HCT116 (cell line): ENCODE measurements at regions not wholly inside any gene's neighbourhood (a gene's known extent, or its start where the extent isn't known, plus 50 kb on each side); places are given as distances from the start of the nearest gene placed in this dataset.

ENCODE experiments used
- ATAC-seq: fragments of 200-7000 bp; cut with Tn5 transposase; 2 replicates; pipeline ENCODE4 v1.9.1; 2020; ENCODE audit warnings: mild to moderate bottlenecking, moderate library complexity
- BruUV-seq: library from RNA; stranded (reverse); fragments of 400-500 nt; replicated peaks from 2 replicates; lab custom pipeline; 2021; lab: Mats Ljungman, UMichigan
- CTCF ChIA-PET: fragments of 300-600 bp; sonication (Branson Sonifier 250); formaldehyde crosslinking; loops from one replicate; lab custom pipeline; 2021; ENCODE audit warnings: antibody characterized with exemption; lab: Charles Lee
- POLR2A ChIA-PET: fragments of 300-600, 350-600 bp; sonication (Branson Sonifier 250); formaldehyde crosslinking; loops from one replicate; lab custom pipeline; 2021; ENCODE audit warnings: antibody characterized with exemption; lab: Charles Lee
- RAD21 ChIA-PET, 2 experiments: fragments of 300-600 bp; sonication (Branson Sonifier 250); formaldehyde crosslinking; loops; one replicate each; lab custom pipeline; 2023; ENCODE audit warnings: low total read pairs in 2 of 2; ENCODE audit not compliant: uncharacterized antibody in 2 of 2, unreplicated experiment in 2 of 2, low non-redundant PET in 1 of 2; lab: Charles Lee
- DNase-seq: peaks from one replicate; pipeline ENCODE4 v3.0.0-alpha.2; 2010; ENCODE audit warnings: low read depth, low spot score
- H2AFZ ChIP-seq: fragments of 200-600 bp; shearing (Covaris generic), sonication (generic); 2 replicates; pipeline ENCODE4 v1.6.1; 2017; ENCODE audit warnings: low read depth, mixed run types, mixed read lengths, antibody characterized with exemption, low read length; ENCODE audit not compliant: poor library complexity, severe bottlenecking
- H3K27ac ChIP-seq: 2 replicates; pipeline ENCODE4 v1.5.1; 2012; ENCODE audit warnings: low read depth, low read length
- H3K27me3 ChIP-seq: fragments of 200-600 bp; sonication (generic); 2 replicates; pipeline ENCODE4 v1.6.1; 2016; ENCODE audit warnings: mixed run types, low read length, mixed read lengths; ENCODE audit not compliant: insufficient read depth
- H3K36me3 ChIP-seq, 2 experiments: fragments of 200-500 bp in 1 of 2; fragments of 200-600 bp in 1 of 2; sonication (Bioruptor generic) in 1 of 2; sonication (generic) in 1 of 2; 2 replicates each; pipeline versions ENCODE4 v1.5.1 to v1.6.1; 2014 to 2016; ENCODE audit warnings: low read length in 2 of 2, inconsistent platforms in 1 of 2, mixed read lengths in 1 of 2, mixed run types in 1 of 2; ENCODE audit not compliant: insufficient read depth in 2 of 2, control insufficient read depth in 1 of 2
- H3K4me1 ChIP-seq, 2 experiments: fragments of 200-600 bp in 1 of 2; sonication (generic) in 1 of 2; 2 replicates each; pipeline versions ENCODE4 v1.5.1 to v1.6.1; 2012 to 2017; ENCODE audit warnings: low read length in 2 of 2, inconsistent platforms in 1 of 2, mild to moderate bottlenecking in 1 of 2, mixed read lengths in 1 of 2, mixed run types in 1 of 2, moderate library complexity in 1 of 2; ENCODE audit not compliant: insufficient read depth in 2 of 2, control insufficient read depth in 1 of 2
- H3K4me2 ChIP-seq: fragments of 200-600 bp; sonication (generic); 2 replicates; pipeline ENCODE4 v1.6.1; 2017; ENCODE audit warnings: mixed run types, low read length, mixed read lengths
- H3K4me3 ChIP-seq, 2 experiments: fragments of 200-600 bp in 1 of 2; sonication (generic) in 1 of 2; replicated peaks in 1 of 2; 2 replicates each; pipeline ENCODE4 v1.5.1; 2011 to 2016; ENCODE audit warnings: low read length in 2 of 2, control low read depth in 1 of 2, low read depth in 1 of 2, mild to moderate bottlenecking in 1 of 2, mixed read lengths in 1 of 2, mixed run types in 1 of 2
- H3K79me2 ChIP-seq: fragments of 200-600 bp; sonication (generic); 2 replicates; pipeline ENCODE4 v1.6.1; 2017; ENCODE audit warnings: mild to moderate bottlenecking, mixed run types, low read length, moderate library complexity, mixed read lengths; ENCODE audit not compliant: insufficient read depth
- H3K9ac ChIP-seq: fragments of 200-600 bp; sonication (generic); 2 replicates; pipeline ENCODE4 v1.6.1; 2016; ENCODE audit warnings: low read length, mixed read lengths
- H3K9me2 ChIP-seq: fragments of 200-600 bp; sonication (generic), shearing (Covaris generic); 2 replicates; pipeline ENCODE4 v1.6.1; 2017; ENCODE audit warnings: mixed run types, mild to moderate bottlenecking, moderate library complexity; ENCODE audit not compliant: insufficient read depth
- H3K9me3 ChIP-seq, 2 experiments: fragments of 200-500 bp in 1 of 2; fragments of 200-600 bp in 1 of 2; sonication (Bioruptor generic) in 1 of 2; sonication (generic) in 1 of 2; 2 replicates each; pipeline ENCODE4 v1.6.1; 2014 to 2017; ENCODE audit warnings: low read length in 2 of 2, mixed read lengths in 2 of 2, inconsistent platforms in 1 of 2, low read depth in 1 of 2, mild to moderate bottlenecking in 1 of 2, mixed run types in 1 of 2, moderate library complexity in 1 of 2; ENCODE audit not compliant: control insufficient read depth in 1 of 2, insufficient read depth in 1 of 2
- H4K20me1 ChIP-seq: fragments of 200-600 bp; sonication (generic), shearing (Covaris generic); 2 replicates; pipeline ENCODE4 v1.6.1; 2017; ENCODE audit warnings: mixed run types, mild to moderate bottlenecking, moderate library complexity; ENCODE audit not compliant: insufficient read depth
- intact Hi-C: fragments of 100-400 bp; cut with micrococcal nuclease; formaldehyde crosslinking; loops from 2 replicates; pipeline ENCODE4 v1.10.0; 2022
- TF ChIP-seq, protein P1 (sequence below): IDR thresholded peaks from 2 replicates; pipeline ENCODE4 v1.6.1; 2011; ENCODE audit warnings: mild to moderate bottlenecking, low read length, moderate library complexity; ENCODE audit not compliant: insufficient replicate concordance; ENCODE audit errors: extremely low read depth
- TF ChIP-seq, protein P2 (sequence below): IDR thresholded peaks from 2 replicates; pipeline ENCODE4 v1.6.1; 2012; ENCODE audit warnings: low read depth

DNA sequence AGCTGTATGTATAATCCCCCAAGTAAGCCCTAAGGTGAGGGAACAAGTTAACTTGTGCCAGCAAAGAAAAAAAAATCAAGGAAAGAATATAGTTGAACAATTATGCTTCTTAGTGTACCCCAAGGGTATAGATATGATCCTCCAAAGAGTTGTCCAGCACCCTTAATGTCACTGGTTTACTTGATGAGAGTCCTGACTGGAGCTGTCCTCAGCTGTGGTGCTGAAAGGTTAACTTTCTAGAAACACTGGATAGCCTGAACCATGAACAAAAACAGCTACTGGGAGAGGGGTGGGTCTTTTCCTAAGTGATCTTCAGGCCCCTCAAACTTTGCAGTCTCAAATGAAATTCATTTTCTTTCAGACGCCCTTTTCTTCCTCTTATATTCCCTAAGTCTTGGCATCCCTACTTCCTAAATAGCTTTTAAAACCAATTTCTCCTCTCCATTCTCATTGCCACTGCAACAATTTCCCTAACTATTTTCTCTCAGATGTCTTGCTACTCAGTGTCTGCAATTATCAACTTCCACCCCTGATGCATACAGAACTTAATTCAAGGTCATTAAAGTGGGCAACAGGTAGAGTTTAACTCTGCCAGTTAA lies 83.5 kb upstream of the PROKR2 start:
- no peaks in the 10 kb centered on the region for H3K27me3 ChIP-seq
- DNase-seq: no peak
- H3K4me1 ChIP-seq: peaks cover 16 to 30% of the 10 kb centered on the region in 2 experiments
- H3K36me3 ChIP-seq: no peaks in the 10 kb centered on the region
- ChIA-PET POLR2A (no interaction called here), RAD21 (no interaction called here), CTCF (interaction anchor here (0.9 to 1.5 kb wide), 4 partner anchors 11 to 177 kb away, joined by 3 to 5 read pairs (median 4); no protein-coding TSS in a partner anchor)
- H3K27ac ChIP-seq: no peak overlapping the region
- BruUV-seq: no TSS peak
- no peaks in the 10 kb centered on the region for H3K9me3 ChIP-seq
- H2AFZ ChIP-seq: no peak overlapping the region
- TF ChIP-seq, protein P1, sequence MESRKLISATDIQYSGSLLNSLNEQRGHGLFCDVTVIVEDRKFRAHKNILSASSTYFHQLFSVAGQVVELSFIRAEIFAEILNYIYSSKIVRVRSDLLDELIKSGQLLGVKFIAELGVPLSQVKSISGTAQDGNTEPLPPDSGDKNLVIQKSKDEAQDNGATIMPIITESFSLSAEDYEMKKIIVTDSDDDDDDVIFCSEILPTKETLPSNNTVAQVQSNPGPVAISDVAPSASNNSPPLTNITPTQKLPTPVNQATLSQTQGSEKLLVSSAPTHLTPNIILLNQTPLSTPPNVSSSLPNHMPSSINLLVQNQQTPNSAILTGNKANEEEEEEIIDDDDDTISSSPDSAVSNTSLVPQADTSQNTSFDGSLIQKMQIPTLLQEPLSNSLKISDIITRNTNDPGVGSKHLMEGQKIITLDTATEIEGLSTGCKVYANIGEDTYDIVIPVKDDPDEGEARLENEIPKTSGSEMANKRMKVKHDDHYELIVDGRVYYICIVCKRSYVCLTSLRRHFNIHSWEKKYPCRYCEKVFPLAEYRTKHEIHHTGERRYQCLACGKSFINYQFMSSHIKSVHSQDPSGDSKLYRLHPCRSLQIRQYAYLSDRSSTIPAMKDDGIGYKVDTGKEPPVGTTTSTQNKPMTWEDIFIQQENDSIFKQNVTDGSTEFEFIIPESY: no peak
- TF ChIP-seq, protein P2, sequence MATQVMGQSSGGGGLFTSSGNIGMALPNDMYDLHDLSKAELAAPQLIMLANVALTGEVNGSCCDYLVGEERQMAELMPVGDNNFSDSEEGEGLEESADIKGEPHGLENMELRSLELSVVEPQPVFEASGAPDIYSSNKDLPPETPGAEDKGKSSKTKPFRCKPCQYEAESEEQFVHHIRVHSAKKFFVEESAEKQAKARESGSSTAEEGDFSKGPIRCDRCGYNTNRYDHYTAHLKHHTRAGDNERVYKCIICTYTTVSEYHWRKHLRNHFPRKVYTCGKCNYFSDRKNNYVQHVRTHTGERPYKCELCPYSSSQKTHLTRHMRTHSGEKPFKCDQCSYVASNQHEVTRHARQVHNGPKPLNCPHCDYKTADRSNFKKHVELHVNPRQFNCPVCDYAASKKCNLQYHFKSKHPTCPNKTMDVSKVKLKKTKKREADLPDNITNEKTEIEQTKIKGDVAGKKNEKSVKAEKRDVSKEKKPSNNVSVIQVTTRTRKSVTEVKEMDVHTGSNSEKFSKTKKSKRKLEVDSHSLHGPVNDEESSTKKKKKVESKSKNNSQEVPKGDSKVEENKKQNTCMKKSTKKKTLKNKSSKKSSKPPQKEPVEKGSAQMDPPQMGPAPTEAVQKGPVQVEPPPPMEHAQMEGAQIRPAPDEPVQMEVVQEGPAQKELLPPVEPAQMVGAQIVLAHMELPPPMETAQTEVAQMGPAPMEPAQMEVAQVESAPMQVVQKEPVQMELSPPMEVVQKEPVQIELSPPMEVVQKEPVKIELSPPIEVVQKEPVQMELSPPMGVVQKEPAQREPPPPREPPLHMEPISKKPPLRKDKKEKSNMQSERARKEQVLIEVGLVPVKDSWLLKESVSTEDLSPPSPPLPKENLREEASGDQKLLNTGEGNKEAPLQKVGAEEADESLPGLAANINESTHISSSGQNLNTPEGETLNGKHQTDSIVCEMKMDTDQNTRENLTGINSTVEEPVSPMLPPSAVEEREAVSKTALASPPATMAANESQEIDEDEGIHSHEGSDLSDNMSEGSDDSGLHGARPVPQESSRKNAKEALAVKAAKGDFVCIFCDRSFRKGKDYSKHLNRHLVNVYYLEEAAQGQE: peak; percentile 82
- H3K4me3 ChIP-seq: no peak overlapping the region
- no peak for ATAC-seq
- no peak overlapping the region for H3K9ac ChIP-seq
- H3K79me2 ChIP-seq: no peaks in the 10 kb centered on the region
- H3K4me2 ChIP-seq: no peak overlapping the region
- no peaks in the 10 kb centered on the region for H4K20me1 ChIP-seq
- intact Hi-C loops: no loop called here
- no peaks in the 10 kb centered on the region for H3K9me2 ChIP-seq
